CD4-positive, alpha-beta T cell treated with Interleukin-1 beta for 1 hour (primary cell): ENCODE measurements at regions not wholly inside any gene's neighbourhood (a gene's known extent, or its start where the extent isn't known, plus 50 kb on each side); places are given as distances from the start of the nearest gene placed in this dataset.
"Not testable (repeated sequence)": the region's sequence is repeated elsewhere in the genome, so short reads cannot be mapped to it uniquely, and the experiment has no call there.

Experiments
- DNase-seq, 2 donors: peaks; one replicate each; pipeline ENCODE4 v3.0.0-alpha.2; 2020 to 2022

- no peak for DNase-seq
Observed at GRCh38 chr11:45379162-45379863, 93.2 kb upstream of the SYT13 start.

GRCh38 chr11:45378516-45378915 is 92.4 kb upstream of the SYT13 start:
- no peak for DNase-seq

GRCh38 chr11:45374653-45375059 is 88.5 kb upstream of the SYT13 start:
- peak; percentile 9 to 54 for DNase-seq

GRCh38 chr11:45374130-45374529 is 88.0 kb upstream of the SYT13 start:
- no peak for DNase-seq

GRCh38 chr11:45373506-45374035 is 87.4 kb upstream of the SYT13 start:
- no peak for DNase-seq

DNA sequence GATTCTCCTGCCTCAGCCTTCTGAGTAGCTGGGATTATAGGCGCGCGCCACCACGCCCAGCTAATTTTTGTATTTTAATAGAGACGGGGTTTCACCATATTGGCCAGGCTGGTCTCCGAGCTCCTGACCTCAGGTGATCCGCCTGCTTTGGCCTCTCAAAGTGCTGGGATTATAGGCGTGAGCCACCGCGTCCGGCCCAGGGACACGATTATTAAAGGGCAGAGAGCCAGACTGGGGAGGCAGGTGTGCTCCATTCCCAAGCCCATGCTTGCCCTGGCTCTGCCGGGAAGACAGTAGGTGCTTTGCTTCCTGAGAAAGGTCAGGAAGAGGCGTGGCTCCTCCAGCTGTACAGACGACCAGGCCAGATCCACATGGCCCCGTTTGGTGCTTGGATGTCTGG is 86.3 kb upstream of the SYT13 start:
- not testable (repeated sequence) for DNase-seq

DNA sequence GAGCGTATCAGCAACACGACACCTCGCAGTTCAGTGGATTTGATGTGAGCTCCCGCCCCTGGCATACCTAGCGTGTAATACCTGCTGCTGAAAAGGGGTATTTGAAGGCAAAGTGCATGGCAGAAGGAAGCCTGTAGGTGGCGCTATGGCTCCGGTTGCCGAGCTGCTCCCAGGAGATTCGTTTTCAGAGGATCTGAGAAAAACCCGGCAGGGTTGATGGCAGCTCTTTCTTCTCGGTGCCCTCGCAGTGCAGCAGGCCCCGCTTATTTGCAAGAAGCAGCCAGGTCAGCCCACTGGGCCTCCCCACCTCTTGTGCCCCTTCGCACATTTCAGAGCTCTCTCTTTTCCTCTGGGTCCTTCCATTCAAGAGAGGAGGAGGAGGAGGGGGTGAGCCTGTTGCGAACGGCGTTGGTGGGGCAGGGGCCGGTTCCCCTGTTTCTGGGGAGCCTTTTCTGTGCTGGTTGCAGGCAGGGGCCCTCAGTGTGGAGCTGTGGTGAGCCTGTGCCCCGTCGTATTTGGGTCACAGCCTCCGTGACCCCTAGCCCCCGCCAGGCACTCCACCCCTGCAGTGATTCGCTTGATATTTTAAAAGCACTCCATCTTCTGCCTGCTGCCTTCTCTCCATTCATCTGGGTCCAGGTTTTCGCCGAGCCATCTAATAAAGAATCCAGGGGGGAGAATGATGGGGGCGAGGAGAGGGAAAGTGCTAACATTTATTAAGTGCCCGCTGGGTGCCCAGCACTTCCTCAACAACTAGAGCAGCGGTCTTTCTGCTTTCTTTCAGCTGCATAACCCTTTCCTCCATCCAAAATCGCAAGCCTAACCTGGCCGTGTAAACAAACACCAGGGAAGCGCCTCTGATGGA is 85.3 kb upstream of the SYT13 start:
- peak; percentile 51 to 66 for DNase-seq

GRCh38 chr11:45369313-45369712 is 83.2 kb upstream of the SYT13 start:
- DNase-seq = no peak

GRCh38 chr11:45368697-45369096 is 82.6 kb upstream of the SYT13 start:
- no peak for DNase-seq

- DNase-seq = no peak
Observed at GRCh38 chr11:45366619-45367190, 80.6 kb upstream of the SYT13 start.

- no peak for DNase-seq
Observed at GRCh38 chr11:45365961-45366618, 79.9 kb upstream of the SYT13 start.

DNA sequence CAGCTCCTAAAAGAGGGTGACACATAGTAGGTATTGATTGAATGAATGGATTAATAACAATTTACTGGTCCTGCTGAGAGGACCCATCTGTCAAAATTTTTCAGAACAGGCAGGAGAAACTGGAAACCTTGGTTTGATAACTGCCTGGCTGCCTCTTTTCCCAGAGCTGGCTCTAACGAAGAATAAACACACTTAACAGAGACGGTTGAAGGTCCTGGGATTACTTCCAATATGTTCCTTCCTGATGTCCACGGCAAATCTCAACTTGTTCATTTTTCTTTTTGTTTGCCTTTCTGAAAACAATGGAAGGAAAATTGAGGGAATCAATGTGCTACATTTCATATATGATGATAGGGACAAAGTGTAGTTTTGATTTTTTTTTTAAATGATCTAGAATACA is 76.5 kb upstream of the SYT13 start:
- no peak for DNase-seq

GRCh38 chr11:45361551-45361950 is 75.4 kb upstream of the SYT13 start:
- no peak for DNase-seq

- no peak for DNase-seq
Observed at GRCh38 chr11:45355706-45356041, 69.5 kb upstream of the SYT13 start.

DNA sequence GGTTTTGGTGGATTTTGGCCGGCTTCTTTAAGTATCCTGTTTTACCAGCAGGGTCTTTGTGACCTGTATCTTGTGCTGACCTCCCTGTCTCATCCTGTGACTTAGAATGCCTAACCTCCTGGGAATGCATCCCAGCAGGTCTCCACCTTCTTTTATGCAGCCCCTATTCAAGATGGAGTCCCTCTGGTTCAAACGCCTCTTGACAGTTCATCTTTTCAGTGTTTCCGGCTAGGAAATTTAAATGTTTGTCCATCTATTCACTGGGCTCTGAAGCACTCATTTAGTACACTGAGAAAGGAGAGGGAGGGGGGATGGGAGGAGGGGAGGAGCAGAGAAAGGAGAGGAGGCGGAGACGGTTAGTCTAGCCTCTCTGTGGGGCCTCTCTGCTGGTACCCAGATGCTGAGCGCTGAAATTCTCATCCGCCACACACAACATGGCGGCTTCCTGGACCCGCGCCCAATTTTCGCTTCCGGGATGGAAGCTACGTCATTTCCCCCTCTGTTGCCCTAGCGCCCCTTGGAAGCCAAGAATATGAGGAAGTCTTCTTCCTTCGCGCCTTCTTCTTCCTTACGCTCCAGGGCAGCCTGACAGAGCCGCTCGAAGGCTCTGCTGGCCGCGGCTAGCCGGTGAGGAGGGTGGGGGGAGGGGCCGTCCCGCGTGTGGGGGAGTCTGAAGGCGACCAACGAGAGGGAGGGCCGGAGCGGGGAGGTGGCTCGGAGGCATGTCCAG is 69.0 kb upstream of the SYT13 start:
- peak; percentile 89 to 91 for DNase-seq

DNA sequence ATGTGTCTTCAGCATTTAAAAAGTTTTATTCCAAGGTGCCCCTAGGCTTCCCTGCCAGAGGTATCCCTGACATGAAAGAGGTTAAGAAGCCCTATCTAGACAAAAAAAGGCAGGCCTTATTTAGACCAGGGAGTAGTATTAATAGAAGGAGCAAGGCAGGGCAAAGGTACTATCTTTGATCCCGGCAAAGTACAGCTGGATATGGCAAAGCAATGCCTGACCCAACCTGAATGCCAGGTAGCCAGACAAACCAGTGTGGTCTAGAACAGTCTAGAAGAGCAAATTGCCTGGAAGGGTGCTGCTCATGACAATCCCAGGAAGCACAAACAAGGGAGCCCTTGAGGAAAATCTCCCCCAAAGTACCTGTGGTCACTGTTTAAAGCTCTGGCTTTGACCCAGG is 62.6 kb upstream of the SYT13 start:
- DNase-seq = no peak

DNA sequence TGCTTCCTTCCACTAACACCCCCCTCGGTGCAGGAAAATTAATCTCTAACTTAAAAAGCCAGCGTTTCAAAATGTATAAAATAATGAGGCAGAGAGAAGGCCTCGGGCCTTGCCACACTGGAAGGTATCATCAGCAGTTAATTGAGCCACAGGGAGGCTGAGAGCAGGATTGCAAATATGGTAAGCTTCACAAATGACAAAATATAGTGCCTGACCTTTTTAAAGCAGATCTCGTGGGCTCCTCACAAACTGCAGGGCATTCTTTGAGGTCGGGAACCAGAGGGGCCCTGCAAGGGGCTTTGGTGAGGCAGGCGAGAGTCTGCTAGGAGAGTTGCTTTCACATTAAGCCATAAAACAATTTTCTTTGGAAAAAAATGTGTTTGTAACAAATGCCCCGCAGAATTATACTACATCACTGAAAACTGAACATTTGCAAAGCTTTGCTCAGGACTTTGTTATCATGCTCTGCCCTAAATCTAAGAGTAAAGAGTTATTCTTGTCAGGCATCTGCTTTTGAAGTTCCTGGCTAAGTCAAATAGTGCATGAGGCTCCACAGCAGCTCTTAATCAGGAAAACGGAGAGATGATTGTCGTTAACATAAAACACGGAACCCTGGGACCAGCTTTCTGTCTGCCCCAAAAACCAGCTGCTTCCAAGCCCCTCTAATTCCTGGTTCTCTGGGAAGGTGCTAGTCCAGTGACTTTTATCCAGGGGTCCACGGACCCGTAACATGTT is 61.4 kb upstream of the SYT13 start:
- DNase-seq = no peak

DNA sequence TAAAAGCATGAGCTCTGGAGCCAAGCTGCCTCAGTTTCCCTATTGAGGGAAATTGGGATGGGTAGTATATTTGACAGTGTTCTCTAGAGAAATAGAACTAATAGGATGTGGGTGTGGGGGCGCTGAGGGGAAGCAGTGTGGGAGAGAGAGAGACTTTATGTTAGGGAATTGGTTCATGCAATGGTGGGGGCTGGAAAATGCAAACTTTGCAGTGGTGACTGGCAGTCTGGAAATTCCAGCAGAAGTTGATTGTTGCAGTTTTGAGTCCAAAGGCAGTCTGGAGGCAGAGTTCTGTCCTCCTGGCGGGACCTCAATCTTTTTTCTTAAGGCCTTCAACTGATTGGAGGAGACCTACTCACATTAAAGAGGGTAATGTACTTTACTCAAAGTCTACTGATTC is 59.4 kb upstream of the SYT13 start:
- DNase-seq = no peak

DNA sequence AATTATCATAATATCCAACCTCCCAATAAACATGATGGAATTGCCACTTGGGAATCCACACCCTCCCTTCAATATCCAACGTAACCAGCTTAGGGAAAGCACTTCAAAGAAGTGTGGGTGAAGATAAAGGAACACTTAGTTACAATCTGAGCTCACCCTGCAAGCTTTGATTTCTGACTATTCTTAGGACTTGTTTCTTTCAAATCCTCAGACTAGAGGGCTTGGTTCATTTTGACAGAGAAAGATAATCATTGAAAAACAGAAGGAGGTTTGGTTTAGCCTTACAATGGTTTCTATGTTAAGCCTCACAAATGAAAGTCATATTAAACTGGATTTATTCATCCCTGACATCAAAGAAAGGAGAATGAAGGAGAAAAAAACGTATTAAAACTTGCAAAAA is 57.9 kb upstream of the SYT13 start:
- no peak for DNase-seq

GRCh38 chr11:45343444-45343843 is 57.3 kb upstream of the SYT13 start:
- DNase-seq = no peak

GRCh38 chr11:45341372-45341771 is 55.2 kb upstream of the SYT13 start:
- DNase-seq = no peak
